Left kidney (tissue), 1 donor: ENCODE measurements at regions not wholly inside any gene's neighbourhood (a gene's known extent, or its start where the extent isn't known, plus 50 kb on each side); places are given as distances from the start of the nearest gene placed in this dataset.

Source experiments
- DNase-seq: peaks from one replicate; pipeline ENCODE4 v3.0.0-alpha.2; 2013

DNA sequence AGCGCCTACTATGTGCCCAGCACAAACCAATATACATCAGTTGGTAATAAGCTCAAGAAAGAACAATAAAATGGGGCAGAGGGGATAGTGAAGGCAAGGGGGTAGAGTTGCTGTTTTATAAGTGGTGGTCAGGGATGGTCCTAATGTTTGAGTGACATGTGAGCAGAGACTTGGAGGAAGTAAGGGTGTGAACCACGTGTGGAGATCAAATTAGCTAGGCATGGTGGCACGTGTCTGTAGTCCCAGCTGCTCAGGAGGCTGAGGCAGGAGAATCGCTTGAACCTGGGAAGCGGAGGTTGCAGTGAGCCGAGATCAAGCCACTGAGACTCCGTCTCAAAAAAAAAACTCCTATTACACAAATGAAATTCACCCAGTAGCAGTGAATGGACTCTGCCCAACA, 56.5 kb downstream of the IRX6 start:
- DNase-seq: no peak

DNA sequence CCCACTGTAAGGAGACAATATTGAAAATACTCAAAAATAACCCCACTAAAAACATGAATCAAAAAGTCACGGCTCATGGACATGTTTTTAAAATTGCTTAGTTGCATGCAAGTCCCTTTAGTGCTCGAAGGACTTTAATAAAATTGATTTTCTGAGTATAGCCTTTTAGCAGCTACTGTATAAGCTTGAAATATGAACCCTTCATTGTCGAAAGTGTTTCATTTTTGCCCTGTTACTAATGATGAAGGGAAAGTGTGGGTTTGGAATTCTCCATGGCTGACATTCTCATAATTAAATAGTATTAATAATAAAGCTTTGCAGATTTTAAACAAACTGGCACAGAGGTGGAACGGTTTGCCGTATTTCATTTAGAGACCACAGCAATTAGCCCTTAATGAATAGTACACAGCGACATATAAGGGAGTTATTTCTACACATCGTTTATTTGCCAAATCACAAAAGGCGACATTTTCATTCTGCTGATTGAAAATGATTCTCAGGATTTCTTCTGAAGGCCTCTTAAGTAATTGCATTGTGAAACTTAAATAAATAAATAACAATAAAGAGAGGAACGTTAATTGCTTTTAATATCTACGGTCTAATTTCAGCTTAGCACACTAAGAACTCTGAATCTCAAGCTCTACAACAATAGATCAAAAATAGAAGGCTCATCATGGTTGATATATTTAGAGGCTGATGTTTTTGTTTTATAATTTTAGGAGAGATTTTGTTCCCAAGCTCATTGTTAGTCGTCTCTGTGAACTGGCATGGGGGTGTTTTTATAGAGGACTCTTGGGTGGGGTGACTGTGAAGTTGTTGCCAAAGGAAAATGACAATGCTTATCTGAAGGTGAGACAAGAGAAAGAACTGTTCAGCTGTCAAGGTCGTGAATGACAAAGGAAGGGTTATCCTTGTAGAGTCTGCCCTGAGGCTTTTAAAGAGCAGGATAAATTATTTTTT, 60.6 kb downstream of the IRX6 start:
- DNase-seq: no peak

DNA sequence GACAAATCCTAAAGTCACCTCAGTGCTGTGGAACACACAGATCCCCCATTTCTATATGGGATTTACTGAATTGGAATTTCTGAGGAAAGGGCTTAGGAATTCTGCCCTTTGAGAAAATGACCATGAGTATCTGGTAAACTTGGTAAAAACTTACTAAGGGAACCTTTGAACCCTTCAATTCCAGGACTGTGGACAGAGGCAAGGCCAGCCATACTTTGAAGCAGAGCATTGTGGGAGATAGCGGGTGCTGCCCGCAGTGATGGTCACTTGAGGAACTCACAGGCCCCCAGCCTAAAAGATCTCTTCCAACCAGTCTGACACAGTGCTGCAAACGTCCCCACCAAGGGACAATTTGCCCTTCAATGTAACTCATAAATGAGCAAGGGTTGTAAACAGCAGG, 61.4 kb downstream of the IRX6 start:
- no peak for DNase-seq

DNA sequence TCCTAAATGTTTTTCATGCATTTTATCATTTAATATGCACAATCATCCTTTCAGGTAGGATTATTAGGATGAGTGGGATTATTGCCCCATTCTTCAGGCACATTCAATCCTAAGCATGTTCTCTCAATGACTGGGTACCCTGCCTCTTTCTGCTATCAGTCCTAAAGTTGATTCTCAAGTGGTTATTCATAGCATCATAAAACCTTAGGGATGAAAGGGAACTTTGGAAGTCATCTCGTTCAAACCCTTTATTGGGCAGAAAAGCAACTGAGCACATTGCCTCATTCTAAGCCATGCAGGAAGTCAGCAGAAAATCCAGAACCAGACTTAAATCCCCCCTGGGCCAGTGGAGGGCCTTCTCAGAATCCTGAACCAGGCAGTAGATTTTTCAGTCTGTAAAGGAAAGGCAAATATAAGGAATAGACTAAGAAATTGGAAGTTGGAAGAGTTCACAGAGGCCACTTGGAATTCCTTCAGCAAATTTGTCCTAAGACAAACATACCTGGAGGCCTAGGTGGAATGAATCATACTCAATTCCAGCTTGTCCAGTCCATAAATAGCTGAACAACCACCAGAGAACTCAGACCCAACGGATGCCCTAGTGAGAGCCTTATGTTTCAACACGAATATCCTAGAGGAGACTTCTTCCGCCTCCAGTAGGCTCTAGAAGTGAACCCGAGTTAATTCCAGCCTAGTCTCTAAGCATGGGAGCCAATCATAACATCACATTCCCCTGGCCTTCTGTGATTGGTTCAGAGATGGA, 62.7 kb downstream of the IRX6 start:
- DNase-seq: no peak

DNA sequence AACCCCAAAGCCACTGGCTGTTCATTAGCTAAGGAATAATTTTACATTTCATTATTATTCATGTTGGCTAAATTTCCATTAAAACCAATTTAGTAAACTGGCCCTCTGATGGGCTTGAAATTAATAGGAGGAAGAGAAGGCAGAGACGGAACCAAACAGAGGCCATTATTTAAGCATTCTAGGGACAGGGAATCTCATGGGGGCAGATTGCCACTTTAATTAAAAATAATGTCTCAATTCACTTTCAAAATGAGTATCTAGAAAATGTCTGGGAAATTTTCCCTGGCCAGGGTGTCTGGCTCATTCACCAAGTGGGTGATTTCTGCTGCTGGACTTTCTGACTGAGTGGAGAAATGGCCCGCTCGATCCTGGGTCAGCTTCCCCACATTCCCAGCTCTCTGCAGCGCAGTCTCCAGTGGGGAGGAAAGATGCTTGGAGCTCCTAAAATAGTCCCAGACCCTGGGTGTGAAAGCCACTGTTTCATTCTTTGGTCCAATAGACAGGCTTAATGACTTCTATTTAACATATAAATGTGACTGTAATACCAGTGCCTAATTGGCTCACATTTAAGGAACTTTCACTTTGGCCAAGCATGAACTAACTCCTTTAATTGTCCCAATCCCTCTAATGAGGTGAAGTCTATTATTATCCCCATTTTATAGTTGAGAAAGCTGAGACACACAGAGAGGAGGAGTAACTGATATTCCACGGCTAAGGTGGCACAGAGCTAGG, 64.3 kb downstream of the IRX6 start:
- DNase-seq: no peak

DNA sequence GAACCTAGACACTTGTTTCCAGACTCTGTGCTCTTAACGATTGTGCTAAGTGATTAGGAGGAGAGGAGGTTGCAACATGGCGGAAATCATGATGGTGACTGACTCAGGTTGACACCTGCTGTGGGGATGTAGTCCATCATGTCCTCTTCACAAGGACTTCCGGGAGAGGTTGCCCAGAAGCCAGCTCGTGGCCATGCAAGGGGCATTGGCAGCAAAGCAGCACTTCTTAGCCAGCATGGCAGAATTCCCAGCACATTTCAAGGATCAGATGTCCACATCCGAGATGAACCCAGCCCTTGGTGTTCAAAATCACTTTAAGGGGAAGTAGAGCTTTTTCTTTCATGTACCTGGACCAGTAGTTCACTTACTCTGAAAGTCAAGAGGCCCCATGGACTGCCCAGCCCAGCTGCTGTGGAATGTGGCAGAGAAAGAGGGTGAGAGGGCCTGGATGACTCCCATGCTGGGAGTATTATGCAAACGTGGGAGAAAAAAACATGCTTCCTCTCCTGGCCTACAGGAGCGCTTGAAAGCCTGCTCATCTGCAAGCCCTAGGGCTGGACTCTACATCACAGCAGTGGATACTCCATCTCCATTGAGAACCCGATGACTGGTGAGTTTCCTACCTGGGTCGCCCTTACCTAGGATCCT, 65.5 kb downstream of the IRX6 start:
- no peak for DNase-seq

DNA sequence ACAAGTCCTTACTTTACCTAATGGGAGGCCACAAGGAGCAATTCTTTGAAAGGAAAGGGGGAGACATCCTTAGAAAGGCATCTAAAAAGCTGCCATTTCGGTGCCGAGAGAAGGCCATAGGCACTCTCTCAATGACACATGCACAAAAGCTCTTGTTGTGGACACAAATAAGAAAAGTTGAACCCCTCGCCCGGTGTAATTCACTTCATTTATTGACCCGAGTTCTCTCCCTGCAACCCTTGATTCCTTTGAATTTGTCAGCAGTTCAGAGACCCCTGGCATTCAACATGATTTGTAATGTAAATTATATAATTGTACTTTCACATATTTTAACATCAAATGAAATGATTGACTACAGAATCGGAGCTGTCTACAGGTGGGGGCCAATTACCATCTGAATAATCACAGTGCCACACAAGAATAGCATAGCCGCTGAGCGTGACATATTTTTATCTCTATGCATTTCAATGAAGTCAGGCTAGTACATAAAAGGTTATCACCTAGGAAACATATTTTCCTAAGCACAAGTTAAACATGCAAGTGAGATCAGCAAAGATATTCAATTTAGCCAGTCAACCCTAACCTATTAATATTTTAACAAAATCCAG, 66.7 kb downstream of the IRX6 start:
- DNase-seq: no peak

DNA sequence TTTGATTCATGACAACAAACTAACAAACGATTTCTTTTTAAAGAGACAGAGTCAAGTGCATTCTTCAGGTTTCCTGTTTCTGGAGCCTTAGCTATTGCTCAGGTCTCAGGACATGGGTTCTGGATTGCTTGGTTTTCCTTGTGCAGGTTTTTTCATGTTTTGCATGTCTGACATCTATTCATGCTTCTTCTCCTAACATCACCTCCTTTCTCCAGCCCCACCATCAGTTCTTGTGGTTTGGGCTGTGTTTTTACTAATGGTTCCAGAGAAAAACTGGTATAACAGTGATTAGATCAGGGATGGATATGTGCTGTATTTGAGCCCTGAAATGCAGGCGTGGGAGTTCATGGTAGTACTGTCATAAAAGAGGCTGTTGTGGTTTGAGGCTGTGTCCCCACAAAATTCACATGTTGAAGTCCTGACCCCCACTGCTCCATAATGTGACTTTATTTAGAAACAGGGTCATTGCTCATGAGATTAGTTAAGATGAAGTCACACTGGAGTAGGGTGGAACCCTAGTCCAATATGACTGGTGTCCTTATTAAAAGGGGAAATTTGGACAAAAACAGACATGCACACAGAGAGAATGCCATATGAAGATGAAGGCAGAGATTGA, 67.9 kb downstream of the IRX6 start:
- DNase-seq: no peak

DNA sequence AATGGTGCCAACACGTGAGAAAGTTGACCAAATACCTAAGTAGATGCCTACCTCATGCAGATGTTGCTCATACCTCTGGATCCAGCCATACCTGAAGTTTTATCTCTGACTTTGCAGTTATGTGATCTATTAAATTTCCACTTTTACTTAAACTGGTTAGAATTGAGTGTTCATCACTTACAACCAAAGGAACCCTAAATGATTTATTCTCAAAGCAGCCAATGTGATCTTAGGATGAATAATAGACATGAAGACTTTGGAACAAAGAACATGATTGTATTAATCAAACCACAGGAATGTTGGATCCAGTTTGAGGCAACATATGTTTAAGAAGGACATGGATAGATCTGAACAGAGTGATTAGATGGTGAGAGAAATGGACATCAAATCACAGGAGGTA, 68.7 kb downstream of the IRX6 start:
- DNase-seq: no peak

DNA sequence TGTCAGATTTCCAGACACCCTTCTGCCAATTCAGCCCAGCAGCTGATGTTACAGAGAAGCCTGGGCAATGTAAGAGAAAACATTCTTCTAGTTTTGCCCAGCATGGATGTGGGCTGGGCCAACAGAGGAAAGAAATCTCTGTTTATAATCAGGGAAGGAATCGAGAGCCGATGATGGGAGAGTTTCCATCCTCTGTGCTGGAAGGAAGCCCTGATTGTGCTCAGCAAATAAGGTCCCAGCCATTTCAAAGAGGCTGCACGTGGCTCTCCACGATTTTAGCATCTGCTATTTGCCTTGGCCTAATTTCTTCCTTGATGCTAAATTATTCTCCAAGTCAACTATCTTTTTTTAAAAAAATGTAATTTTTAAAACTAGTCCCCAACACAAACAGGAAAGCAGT, 70.0 kb downstream of the IRX6 start:
- DNase-seq: no peak

DNA sequence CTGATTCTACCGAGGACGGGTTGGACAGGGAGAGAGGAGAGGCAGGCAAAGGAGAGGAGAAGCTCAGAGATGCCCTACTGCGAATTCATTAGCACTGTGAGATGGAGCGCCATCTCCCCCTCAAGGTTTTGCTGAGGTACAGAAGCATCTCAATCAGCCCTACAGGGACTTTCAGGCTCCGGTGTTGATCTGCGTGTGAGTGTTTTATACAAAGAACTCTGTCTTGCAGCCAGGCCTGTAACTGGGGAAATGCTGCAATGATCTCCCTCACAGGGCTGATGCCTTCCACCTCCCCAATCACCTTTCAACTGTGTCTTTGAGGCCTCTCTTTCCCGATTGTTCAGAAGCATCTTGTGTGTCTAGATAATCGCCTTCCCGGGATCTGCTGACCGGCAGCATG, 74.8 kb downstream of the IRX6 start:
- no peak for DNase-seq

DNA sequence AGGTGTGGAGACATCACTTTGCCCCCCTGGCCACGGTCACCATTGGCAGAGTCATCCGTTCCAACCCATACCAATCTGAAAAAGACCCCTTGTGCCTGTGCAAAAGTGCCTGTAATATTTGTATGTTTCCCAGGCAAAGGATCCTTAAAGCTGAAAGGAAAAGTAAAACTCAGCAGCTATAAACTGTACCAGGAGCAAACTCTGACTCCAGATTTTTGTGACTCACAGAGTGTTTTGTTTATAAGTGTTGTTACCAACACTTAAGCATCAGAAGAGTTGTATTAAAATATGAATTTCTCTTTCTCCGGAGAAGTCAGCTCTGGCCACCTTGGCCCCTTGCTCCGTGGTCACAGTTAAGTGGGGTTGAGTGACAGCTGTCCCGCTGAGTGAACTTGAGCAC, 75.9 kb downstream of the IRX6 start:
- DNase-seq: no peak

DNA sequence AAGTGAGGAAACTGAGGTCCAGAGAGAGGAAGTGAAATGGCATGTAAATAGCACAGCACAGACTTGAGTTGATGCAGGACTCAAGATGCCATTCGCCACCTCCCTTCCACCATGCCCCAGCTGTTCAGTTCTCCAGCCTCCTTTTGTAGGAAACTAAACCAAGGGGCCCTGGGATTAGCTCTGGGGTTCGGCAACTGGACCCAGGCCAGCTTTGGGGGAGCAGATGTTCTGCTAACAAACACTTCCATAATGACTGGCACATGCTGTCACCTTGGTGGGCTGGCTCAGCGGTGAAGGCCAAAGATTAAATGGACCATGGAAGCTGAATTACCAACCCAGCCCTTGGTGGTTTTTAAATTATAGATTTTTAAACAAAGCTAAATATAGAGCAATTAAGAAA, 77.0 kb downstream of the IRX6 start:
- no peak for DNase-seq

DNA sequence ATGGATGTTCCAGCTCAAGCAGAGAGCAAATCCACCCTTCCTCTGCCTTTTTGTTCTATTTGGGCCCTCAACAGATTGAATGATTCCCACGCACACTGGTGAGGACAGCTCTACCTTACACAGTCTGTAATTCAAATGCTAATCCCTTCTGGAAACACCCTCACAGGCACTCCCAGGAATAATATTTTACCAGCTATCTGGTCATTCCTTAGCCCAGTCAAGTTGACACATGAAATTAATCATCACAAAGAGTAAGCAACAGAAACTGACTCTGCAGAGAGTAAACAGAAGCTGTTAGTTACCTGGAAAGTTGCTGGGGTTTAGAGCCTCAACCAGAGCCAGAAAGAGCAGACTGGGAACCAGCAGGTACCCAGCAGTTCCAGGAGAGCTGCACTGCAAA, 75.5 kb upstream of the MMP2 start:
- no peak for DNase-seq

DNA sequence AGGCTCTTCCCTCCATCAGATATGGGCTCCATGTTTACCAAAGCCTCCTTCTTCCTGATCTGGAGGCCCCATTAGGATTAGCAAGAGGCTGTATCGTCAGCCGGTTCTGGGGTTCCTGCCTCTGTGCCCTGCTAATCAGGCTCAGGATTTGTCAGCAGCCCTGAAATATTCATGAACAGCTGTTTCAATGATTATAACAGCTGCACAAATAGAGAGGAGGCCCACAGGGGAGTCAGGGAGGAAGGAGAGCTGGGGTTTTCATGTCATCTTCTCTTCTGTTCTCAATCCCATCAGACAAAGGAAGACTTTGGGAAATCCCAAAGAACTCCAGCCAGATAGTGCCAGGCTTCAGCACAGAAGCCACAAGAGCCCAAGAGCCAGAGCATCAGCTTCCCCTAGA, 72.3 kb upstream of the MMP2 start:
- DNase-seq: no peak

DNA sequence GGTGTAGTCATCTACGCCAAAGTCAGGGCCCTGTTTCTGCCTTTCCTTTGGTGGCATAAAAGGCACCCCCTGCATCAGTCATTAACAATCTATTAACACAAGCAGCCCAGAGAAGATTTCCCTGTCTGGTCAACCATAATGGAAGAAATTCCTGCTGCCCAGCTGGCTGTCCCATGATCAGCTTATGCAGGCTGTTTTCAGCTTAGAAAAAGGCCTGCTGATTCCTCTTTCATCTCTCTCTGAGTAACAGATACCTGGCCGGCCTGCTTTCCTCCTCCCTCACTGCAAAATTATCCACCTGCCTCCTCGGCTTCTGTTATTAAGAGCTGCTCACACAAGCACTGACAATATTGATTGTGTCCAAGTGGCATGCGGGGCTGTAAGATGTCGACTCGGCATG, 70.3 kb upstream of the MMP2 start:
- DNase-seq: peak; percentile 30

DNA sequence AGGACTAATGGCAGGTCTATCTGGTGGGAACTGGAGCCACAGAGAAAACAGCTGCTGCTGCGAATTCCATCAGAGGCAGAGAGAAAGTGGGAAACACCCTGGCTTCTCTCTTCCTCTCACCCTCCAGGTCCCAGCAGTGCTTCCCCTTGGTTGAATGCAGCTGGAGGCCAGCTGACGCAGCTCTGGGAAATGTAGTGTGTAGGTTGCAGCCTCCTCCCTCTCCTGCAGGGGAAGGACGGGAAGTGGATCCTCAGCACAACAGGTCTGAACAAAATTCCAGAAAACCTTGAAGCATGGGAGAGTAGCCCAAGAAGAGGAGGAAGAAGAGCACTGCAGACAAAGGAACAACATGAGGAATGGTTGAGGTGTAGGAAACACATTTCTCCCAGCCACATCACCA, 67.8 kb upstream of the MMP2 start:
- no peak for DNase-seq

DNA sequence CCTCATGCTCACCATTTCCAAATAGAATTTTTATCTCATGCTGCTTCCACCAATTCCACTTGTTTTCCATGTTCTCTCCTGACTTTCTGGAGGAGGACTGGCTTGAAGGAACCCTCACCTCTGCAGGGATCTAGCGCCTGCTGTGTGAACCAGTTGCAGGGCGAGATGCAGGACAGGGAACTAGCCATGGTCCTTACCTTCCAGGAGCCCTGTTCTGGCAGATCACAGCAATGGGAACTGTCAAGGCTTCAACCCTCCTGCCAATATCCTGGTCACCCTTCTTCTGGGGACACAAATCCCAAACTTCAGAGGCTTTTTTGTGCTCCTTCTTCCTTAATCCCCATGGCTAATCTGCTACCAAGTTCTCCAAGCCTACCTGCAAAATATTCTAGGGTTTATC, 60.4 kb upstream of the MMP2 start:
- DNase-seq: peak; percentile 33

DNA sequence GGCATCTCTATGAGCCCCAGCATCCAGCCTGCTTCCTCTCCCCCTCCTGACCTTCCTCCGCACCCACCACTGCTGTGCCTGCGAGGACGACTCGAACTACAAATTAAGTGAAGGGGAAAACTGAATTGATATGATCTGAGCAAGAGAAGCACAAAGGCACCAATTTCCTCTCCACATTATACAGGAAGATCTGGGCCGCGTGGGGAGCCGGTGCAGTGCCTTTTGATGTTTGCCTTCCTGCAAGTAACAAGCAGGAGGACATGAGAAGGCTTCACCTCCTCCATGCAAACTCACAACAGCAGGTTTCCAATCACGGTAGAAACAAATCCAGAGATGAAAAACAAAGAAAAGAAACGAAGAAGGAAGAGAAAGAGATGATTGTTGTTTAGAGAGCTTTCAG, 57.8 kb upstream of the MMP2 start:
- DNase-seq: no peak

DNA sequence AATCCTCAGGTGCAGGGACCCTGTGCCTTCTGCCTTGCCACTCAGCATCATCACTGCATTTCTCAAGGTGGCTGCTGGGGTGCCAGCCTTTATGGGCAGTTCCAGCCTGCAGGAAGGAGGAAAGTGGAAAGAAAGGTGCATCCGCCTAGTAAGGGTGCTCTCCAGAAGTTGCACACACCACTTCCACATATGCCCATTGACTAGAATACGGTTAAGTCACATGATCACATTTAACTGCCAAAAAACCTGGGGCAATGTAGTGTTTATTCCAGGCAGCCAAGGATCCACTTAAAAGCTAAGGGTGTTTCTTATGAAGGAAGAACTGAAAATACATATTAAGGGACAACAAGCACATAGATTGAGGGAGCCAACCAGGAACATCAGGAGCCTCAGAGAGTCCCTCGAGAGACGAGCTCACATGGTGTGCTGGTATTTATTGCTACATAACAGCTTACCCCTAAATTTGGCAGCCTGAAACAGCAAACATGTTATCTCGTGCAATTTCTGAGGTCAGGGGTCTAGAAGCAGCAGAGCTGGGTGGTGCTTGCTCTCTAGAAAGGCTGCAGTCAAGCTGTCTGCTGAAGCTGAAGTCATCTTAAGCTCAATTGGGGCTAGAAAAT, 52.0 kb upstream of the MMP2 start:
- no peak for DNase-seq
